Esophagus muscularis mucosa (tissue), 4 donors: ENCODE measurements at regions not wholly inside any gene's neighbourhood (a gene's known extent, or its start where the extent isn't known, plus 50 kb on each side); places are given as distances from the start of the nearest gene placed in this dataset.
"Not testable (repeated sequence)": the region's sequence is repeated elsewhere in the genome, so short reads cannot be mapped to it uniquely, and the experiment has no call there.

Experiments
- CTCF ChIP-seq, 3 experiments: fragments of 200-600 bp in 2 of 3; fragments of 450-650 bp in 1 of 3; sonication (generic) in 2 of 3; IDR thresholded peaks; one replicate each; pipeline ENCODE4 v1.5.1; 2017 to 2019; ENCODE audit warnings: antibody characterized with exemption in 3 of 3, mild to moderate bottlenecking in 2 of 3, moderate library complexity in 1 of 3
- EP300 ChIP-seq: sonication (generic); formaldehyde crosslinking; IDR thresholded peaks from one replicate; pipeline ENCODE4 v1.6.1; 2017; ENCODE audit warnings: antibody characterized with exemption
- POLR2AphosphoS5 ChIP-seq, 2 donors: sonication (generic); formaldehyde crosslinking; IDR thresholded peaks; one replicate each; pipeline ENCODE4 v1.6.1; 2017; ENCODE audit warnings: antibody characterized with exemption in 2 of 2

- TF ChIP-seq CTCF (IDR thresholded peaks at IDR 0.05); POLR2AphosphoS5 (IDR thresholded peaks at IDR 0.05); EP300: not testable (repeated sequence)
These were observed 154.8 kb downstream of the SEC23IP start for GRCh38 chr10:120047373-120047772.
